H9 (cell line): ENCODE measurements at regions not wholly inside any gene's neighbourhood (a gene's known extent, or its start where the extent isn't known, plus 50 kb on each side); places are given as distances from the start of the nearest gene placed in this dataset.

Experiments used
- DNase-seq: peaks from one replicate; pipeline ENCODE4 v3.0.0-alpha.2; 2017
- H2AFZ ChIP-seq: one replicate; pipeline ENCODE4 v1.6.1; 2013; ENCODE audit warnings: mild to moderate bottlenecking, low read length, control low read depth, moderate library complexity
- H2AK5ac ChIP-seq: 2 replicates; pipeline ENCODE4 v1.6.1; 2013; ENCODE audit warnings: low read length, control low read depth, mixed read lengths; ENCODE audit not compliant: insufficient read length
- H2BK120ac ChIP-seq: one replicate; pipeline ENCODE4 v1.6.1; 2013; ENCODE audit warnings: low read depth, mild to moderate bottlenecking, low read length, control low read depth, inconsistent platforms; ENCODE audit not compliant: poor library complexity, severe bottlenecking
- H2BK12ac ChIP-seq: 2 replicates; pipeline ENCODE4 v1.6.1; 2013; ENCODE audit warnings: low read length, control low read depth, mixed read lengths, low read depth; ENCODE audit not compliant: insufficient read length
- H2BK15ac ChIP-seq: 2 replicates; pipeline ENCODE4 v1.6.1; 2013; ENCODE audit warnings: low read depth, low read length, control low read depth
- H2BK20ac ChIP-seq: one replicate; pipeline ENCODE4 v1.6.1; 2013; ENCODE audit warnings: low read depth, mild to moderate bottlenecking, low read length, control low read depth, inconsistent platforms; ENCODE audit not compliant: poor library complexity, severe bottlenecking
- H2BK5ac ChIP-seq: 2 replicates; pipeline ENCODE4 v1.6.1; 2013; ENCODE audit warnings: low read length, control low read depth, mixed read lengths; ENCODE audit not compliant: insufficient read length
- H3K14ac ChIP-seq: 2 replicates; pipeline ENCODE4 v1.6.1; 2013; ENCODE audit warnings: low read length, control low read depth; ENCODE audit not compliant: insufficient read depth
- H3K18ac ChIP-seq: 2 replicates; pipeline ENCODE4 v1.6.1; 2013; ENCODE audit warnings: low read depth, mild to moderate bottlenecking, mixed read lengths, low read length, control low read depth; ENCODE audit not compliant: insufficient read length
- H3K23ac ChIP-seq: 2 replicates; pipeline ENCODE4 v1.6.1; 2013; ENCODE audit warnings: low read length, control low read depth, mixed read lengths, low read depth; ENCODE audit not compliant: insufficient read length
- H3K23me2 ChIP-seq: 2 replicates; pipeline ENCODE4 v1.6.1; 2013; ENCODE audit warnings: low read depth, mild to moderate bottlenecking, mixed read lengths, low read length, control low read depth; ENCODE audit not compliant: insufficient read length, poor library complexity, severe bottlenecking
- H3K27ac ChIP-seq: 2 replicates; pipeline ENCODE4 v1.5.1; 2013; ENCODE audit warnings: low read length, control low read depth, mixed read lengths, low read depth; ENCODE audit not compliant: insufficient read length
- H3K27me3 ChIP-seq: 2 replicates; pipeline ENCODE4 v1.6.1; 2013; ENCODE audit warnings: low read length, control low read depth, inconsistent platforms; ENCODE audit not compliant: insufficient read depth
- H3K4ac ChIP-seq: 2 replicates; pipeline ENCODE4 v1.6.1; 2013; ENCODE audit warnings: low read depth, mild to moderate bottlenecking, control low read depth, inconsistent platforms, low read length, moderate library complexity
- H3K4me1 ChIP-seq: 2 replicates; pipeline ENCODE4 v1.6.1; 2013; ENCODE audit warnings: low read length, control low read depth, inconsistent platforms; ENCODE audit not compliant: insufficient read depth
- H3K4me2 ChIP-seq: 2 replicates; pipeline ENCODE4 v1.6.1; 2013; ENCODE audit warnings: low read length, control low read depth, mixed read lengths; ENCODE audit not compliant: insufficient read length, insufficient read depth
- H3K56ac ChIP-seq: 2 replicates; pipeline ENCODE4 v1.6.1; 2013; ENCODE audit warnings: low read depth, mild to moderate bottlenecking, mixed read lengths, low read length, control low read depth; ENCODE audit not compliant: insufficient read length
- H3K79me1 ChIP-seq: 2 replicates; pipeline ENCODE4 v1.6.1; 2013; ENCODE audit warnings: low read depth, mild to moderate bottlenecking, moderate library complexity, low read length, control low read depth, inconsistent platforms; ENCODE audit not compliant: insufficient read depth, poor library complexity, severe bottlenecking
- H3K79me2 ChIP-seq: 2 replicates; pipeline ENCODE4 v1.6.1; 2013; ENCODE audit warnings: low read length, control low read depth, inconsistent platforms; ENCODE audit not compliant: insufficient read depth
- H3K9ac ChIP-seq: 2 replicates; pipeline ENCODE4 v1.6.1; 2013; ENCODE audit warnings: low read length, control low read depth, mixed read lengths; ENCODE audit not compliant: insufficient read length; ENCODE audit errors: extremely low read depth
- H3K9me3 ChIP-seq: one replicate; pipeline ENCODE4 v1.6.1; 2013; ENCODE audit warnings: low read depth, low read length, inconsistent platforms; ENCODE audit not compliant: control insufficient read depth
- H3T11ph ChIP-seq: one replicate; pipeline ENCODE4 v1.6.1; 2013; ENCODE audit warnings: mild to moderate bottlenecking, low read length, control low read depth, inconsistent platforms
- H4K20me1 ChIP-seq: one replicate; pipeline ENCODE4 v1.6.1; 2013; ENCODE audit not compliant: control insufficient read depth, insufficient read length, insufficient read depth
- H4K5ac ChIP-seq: 2 replicates; pipeline ENCODE4 v1.6.1; 2013; ENCODE audit warnings: low read depth, mild to moderate bottlenecking, mixed read lengths, low read length, control low read depth; ENCODE audit not compliant: insufficient read length
- H4K8ac ChIP-seq: replicated peaks from 2 replicates; pipeline ENCODE4 v1.6.1; 2013; ENCODE audit warnings: low read length, control low read depth, mixed read lengths, low read depth; ENCODE audit not compliant: insufficient read length
- H4K91ac ChIP-seq: 2 replicates; pipeline ENCODE4 v1.6.1; 2013; ENCODE audit warnings: low read depth, mild to moderate bottlenecking, moderate library complexity, mixed read lengths, low read length, control low read depth; ENCODE audit not compliant: insufficient read length
- H3K27ac Mint-ChIP-seq, 3 experiments: 2 replicates in 2 of 3; 3 replicates in 1 of 3; pipeline ENCODE4 v1.8.0; 2020 to 2021; ENCODE audit warnings: mixed read lengths in 3 of 3, mild to moderate bottlenecking in 1 of 3, moderate library complexity in 1 of 3
- H3K27me3 Mint-ChIP-seq: 2 replicates; pipeline ENCODE4 v1.8.0; 2021; ENCODE audit warnings: low read depth, mild to moderate bottlenecking, moderate library complexity, mixed read lengths
- H3K36me3 Mint-ChIP-seq, 3 experiments: 2 replicates in 2 of 3; 3 replicates in 1 of 3; pipeline ENCODE4 v1.8.0; 2020 to 2021; ENCODE audit warnings: low read depth in 3 of 3, mixed read lengths in 3 of 3; ENCODE audit not compliant: insufficient read depth in 1 of 3
- H3K4me1 Mint-ChIP-seq, 2 experiments: 2 replicates each; pipeline ENCODE4 v1.8.0; 2020; ENCODE audit warnings: mixed read lengths in 2 of 2
- H3K4me3 Mint-ChIP-seq, 2 experiments: 2 replicates in 1 of 2; 3 replicates in 1 of 2; pipeline ENCODE4 v1.8.0; 2020 to 2021; ENCODE audit warnings: mild to moderate bottlenecking in 2 of 2, mixed read lengths in 2 of 2, moderate library complexity in 1 of 2
- H3K9me3 Mint-ChIP-seq, 2 experiments: 2 replicates in 1 of 2; 3 replicates in 1 of 2; pipeline ENCODE4 v1.8.0; 2020; ENCODE audit warnings: mild to moderate bottlenecking in 2 of 2, mixed read lengths in 2 of 2, moderate library complexity in 1 of 2
- CTCF ChIP-seq: fragments of 200-600 bp; sonication (generic); conservative IDR thresholded peaks from 3 replicates; pipeline ENCODE4 v1.8.0; 2021; ENCODE audit warnings: antibody characterized with exemption, mild to moderate bottlenecking
- WGBS: extraction: QIAGEN DNeasy Blood & Tissue Kit; methylation state at CpG from one replicate; pipeline ENCODE4 v1.1.7; 2013; ENCODE audit warnings: missing lambda C conversion rate, low lambda C conversion rate, mixed read lengths; ENCODE audit not compliant: insufficient read length; ENCODE audit errors: extremely low coverage; 5-methylcytosine and 5-hydroxymethylcytosine counted together

GRCh38 chr4:146051728-146052391 is 113.2 kb upstream of the ZNF827 start:
- no peak for TF ChIP-seq CTCF
- no peak overlapping the region for H3K4ac ChIP-seq
- DNase-seq: no peak
- no peak overlapping the region for H3T11ph ChIP-seq
- H2BK5ac ChIP-seq: no peak overlapping the region
- H3K4me1 ChIP-seq: no peaks in the 10 kb centered on the region
- no peak overlapping the region for H4K5ac ChIP-seq
- WGBS: no CpG with 5 or more reads among the region's 3 CpGs
- no peak overlapping the region for H3K27ac Mint-ChIP-seq
- H3K79me1 ChIP-seq: no peaks in the 10 kb centered on the region
- no peak overlapping the region for H3K4me2 ChIP-seq
- no peak overlapping the region for H2BK12ac ChIP-seq
- no peak overlapping the region for H2AK5ac ChIP-seq
- no peak overlapping the region for H3K14ac ChIP-seq
- H3K56ac ChIP-seq: no peak overlapping the region
- H3K23ac ChIP-seq: no peak overlapping the region
- H3K23me2 ChIP-seq: no peaks in the 10 kb centered on the region
- H2BK120ac ChIP-seq: no peak overlapping the region
- no peaks in the 10 kb centered on the region for H3K27me3 ChIP-seq
- no peaks in the 10 kb centered on the region for H3K79me2 ChIP-seq
- no peak overlapping the region for H3K9ac ChIP-seq
- no peak overlapping the region for H2AFZ ChIP-seq
- H4K91ac ChIP-seq: no peak overlapping the region
- H2BK20ac ChIP-seq: no peak overlapping the region
- no peaks in the 10 kb centered on the region for H4K20me1 ChIP-seq
- no peak overlapping the region for H3K27ac ChIP-seq
- no peak overlapping the region for H3K4me3 Mint-ChIP-seq
- H2BK15ac ChIP-seq: no peak overlapping the region
- peaks cover 21% of the 10 kb centered on the region in 2 experiments for H3K9me3 Mint-ChIP-seq
- peaks cover 3% of the 10 kb centered on the region for H3K27me3 Mint-ChIP-seq
- peaks cover 12 to 17% of the 10 kb centered on the region in 2 experiments for H3K4me1 Mint-ChIP-seq
- peaks cover 8 to 21% (median 20%) of the 10 kb centered on the region in 3 experiments for H3K36me3 Mint-ChIP-seq
- no peak overlapping the region for H3K18ac ChIP-seq
- H3K9me3 ChIP-seq: peaks cover 11% of the 10 kb centered on the region
- no peak overlapping the region for H4K8ac ChIP-seq
